SH-SY5Y (cell line): ENCODE measurements at regions not wholly inside any gene's neighbourhood (a gene's known extent, or its start where the extent isn't known, plus 50 kb on each side); places are given as distances from the start of the nearest gene placed in this dataset.

ENCODE experiments used
- GATA2 ChIP-seq: IDR thresholded peaks from 2 replicates; pipeline ENCODE4 v1.6.1; 2011; ENCODE audit warnings: mild to moderate bottlenecking, low read depth, low read length
- GATA3 ChIP-seq: IDR thresholded peaks from 2 replicates; pipeline ENCODE4 v1.6.1; 2011; ENCODE audit warnings: low read depth, mild to moderate bottlenecking, low read length, moderate library complexity

- TF ChIP-seq GATA2 (no peak), GATA3 (no peak)
Measured at GRCh38 chr3:150306906-150307305, 101.2 kb upstream of the TSC22D2 start.
